ENCODE measurements at regions not wholly inside any gene's neighbourhood (a gene's known extent, or its start where the extent isn't known, plus 50 kb on each side); places are given as distances from the start of the nearest gene placed in this dataset.

DNA sequence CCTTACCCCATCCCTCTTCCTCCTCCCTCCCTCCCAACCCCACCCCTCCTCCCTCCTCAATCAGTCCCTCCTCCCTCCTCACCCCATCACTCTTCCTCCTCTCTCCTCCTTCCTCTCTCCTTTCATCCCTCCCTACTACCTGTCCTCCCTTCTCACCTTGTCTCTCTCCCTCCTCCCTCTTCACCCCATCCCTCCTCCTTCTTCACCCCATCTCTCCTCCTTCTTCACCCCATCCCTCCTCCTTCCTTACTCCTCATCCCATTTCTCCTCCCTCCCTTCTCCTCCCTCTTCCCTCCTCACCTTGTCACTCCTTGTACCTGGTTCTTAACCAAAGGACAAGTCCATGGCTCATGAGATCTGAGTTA is 222.4 kb downstream of the TTLL2 start:
- TF ChIP-seq EZH2 (IDR thresholded peaks at IDR 0.05; ENCODE audit: borderline replicate concordance, low read depth, low read length, severe bottlenecking): no peak
- TF ChIP-seq, protein P1, sequence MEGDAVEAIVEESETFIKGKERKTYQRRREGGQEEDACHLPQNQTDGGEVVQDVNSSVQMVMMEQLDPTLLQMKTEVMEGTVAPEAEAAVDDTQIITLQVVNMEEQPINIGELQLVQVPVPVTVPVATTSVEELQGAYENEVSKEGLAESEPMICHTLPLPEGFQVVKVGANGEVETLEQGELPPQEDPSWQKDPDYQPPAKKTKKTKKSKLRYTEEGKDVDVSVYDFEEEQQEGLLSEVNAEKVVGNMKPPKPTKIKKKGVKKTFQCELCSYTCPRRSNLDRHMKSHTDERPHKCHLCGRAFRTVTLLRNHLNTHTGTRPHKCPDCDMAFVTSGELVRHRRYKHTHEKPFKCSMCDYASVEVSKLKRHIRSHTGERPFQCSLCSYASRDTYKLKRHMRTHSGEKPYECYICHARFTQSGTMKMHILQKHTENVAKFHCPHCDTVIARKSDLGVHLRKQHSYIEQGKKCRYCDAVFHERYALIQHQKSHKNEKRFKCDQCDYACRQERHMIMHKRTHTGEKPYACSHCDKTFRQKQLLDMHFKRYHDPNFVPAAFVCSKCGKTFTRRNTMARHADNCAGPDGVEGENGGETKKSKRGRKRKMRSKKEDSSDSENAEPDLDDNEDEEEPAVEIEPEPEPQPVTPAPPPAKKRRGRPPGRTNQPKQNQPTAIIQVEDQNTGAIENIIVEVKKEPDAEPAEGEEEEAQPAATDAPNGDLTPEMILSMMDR (IDR thresholded peaks at IDR 0.05; ENCODE audit: borderline replicate concordance, extremely low read depth, low read length, poor library complexity, severe bottlenecking): no peak
